Epithelial cell of esophagus (primary cell): ENCODE measurements at regions not wholly inside any gene's neighbourhood (a gene's known extent, or its start where the extent isn't known, plus 50 kb on each side); places are given as distances from the start of the nearest gene placed in this dataset.
A peak's percentile ranks its signal among the peaks of the same experiment; 100 is the strongest.

Experiments used
- DNase-seq: peaks from one replicate; pipeline ENCODE4 v3.0.0; 2010; ENCODE audit warnings: low read depth
- H3K4me3 ChIP-seq: 2 replicates; pipeline ENCODE4 v1.5.1; 2011; ENCODE audit warnings: mild to moderate bottlenecking, low read length, control low read depth
- TF ChIP-seq, protein P1 (sequence below): IDR thresholded peaks from 2 replicates; pipeline ENCODE4 v1.5.1; 2011; ENCODE audit warnings: low read depth, mild to moderate bottlenecking, low read length, control low read depth, inconsistent platforms; ENCODE audit not compliant: insufficient read depth; ENCODE audit errors: missing control alignments

GRCh38 chr13:61258185-61258584, 157.5 kb downstream of the PCDH20 start:
- TF ChIP-seq, protein P1, sequence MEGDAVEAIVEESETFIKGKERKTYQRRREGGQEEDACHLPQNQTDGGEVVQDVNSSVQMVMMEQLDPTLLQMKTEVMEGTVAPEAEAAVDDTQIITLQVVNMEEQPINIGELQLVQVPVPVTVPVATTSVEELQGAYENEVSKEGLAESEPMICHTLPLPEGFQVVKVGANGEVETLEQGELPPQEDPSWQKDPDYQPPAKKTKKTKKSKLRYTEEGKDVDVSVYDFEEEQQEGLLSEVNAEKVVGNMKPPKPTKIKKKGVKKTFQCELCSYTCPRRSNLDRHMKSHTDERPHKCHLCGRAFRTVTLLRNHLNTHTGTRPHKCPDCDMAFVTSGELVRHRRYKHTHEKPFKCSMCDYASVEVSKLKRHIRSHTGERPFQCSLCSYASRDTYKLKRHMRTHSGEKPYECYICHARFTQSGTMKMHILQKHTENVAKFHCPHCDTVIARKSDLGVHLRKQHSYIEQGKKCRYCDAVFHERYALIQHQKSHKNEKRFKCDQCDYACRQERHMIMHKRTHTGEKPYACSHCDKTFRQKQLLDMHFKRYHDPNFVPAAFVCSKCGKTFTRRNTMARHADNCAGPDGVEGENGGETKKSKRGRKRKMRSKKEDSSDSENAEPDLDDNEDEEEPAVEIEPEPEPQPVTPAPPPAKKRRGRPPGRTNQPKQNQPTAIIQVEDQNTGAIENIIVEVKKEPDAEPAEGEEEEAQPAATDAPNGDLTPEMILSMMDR, result no peak
- H3K4me3 ChIP-seq, result no peak overlapping the region
- DNase-seq, result no peak

- DNase-seq, result peak; percentile 26
- TF ChIP-seq, protein P1, result peak; percentile 43
- no peak overlapping the region for H3K4me3 ChIP-seq
Measured at GRCh38 chr13:61255040-61255796, 160.4 kb downstream of the PCDH20 start.

- no peak for DNase-seq
- no peak overlapping the region for H3K4me3 ChIP-seq
- TF ChIP-seq, protein P1, result no peak
Measured at GRCh38 chr13:61253105-61253877, 162.4 kb downstream of the PCDH20 start.

DNA sequence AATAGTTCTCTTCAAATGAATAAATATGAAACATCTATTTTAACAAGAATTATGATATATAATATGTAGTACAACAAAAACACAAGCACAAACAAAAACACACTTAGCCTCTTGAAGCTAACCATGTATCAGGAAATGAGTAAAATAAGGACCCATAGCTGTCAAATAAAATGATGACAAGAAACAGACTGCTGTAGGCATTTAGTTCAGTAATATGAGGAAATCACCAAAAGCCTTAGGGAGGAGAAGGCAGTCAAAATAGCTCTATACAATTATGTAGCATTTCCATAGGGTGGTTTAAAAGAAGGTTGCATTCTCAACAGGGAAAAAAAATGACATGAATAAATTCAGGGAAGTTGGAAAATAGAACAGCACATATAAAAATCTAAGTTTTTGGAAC, 163.4 kb downstream of the PCDH20 start:
- TF ChIP-seq, protein P1, result no peak
- no peak for DNase-seq
- H3K4me3 ChIP-seq, result no peak overlapping the region

GRCh38 chr13:61247149-61247936, 168.3 kb downstream of the PCDH20 start:
- TF ChIP-seq, protein P1, result no peak
- DNase-seq, result no peak
- no peak overlapping the region for H3K4me3 ChIP-seq

DNA sequence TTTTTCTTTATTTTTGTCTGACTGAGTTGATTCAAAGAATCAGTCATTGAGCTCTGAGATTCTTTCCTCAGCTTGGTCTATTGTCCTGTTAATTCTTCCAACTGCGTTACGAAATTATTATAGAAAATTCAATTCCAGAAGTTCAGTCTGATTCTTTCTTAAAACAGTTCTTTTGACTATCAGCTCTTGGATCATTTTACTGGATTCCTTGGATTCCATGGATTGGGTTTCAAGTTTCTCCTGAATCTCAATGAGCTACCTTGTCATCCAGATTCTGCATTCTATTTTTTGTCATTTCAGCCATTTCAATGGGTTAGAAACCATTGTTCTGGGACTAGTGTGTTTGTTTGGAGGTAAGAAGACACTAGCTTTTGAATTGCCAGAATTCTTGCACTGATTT, 169.3 kb downstream of the PCDH20 start:
- TF ChIP-seq, protein P1, result no peak
- H3K4me3 ChIP-seq, result no peak overlapping the region
- DNase-seq, result no peak
